Stomach (tissue), 4 donors: ENCODE measurements at regions not wholly inside any gene's neighbourhood (a gene's known extent, or its start where the extent isn't known, plus 50 kb on each side); places are given as distances from the start of the nearest gene placed in this dataset.

Experiments
- EP300 ChIP-seq: sonication (generic); formaldehyde crosslinking; IDR thresholded peaks from one replicate; pipeline ENCODE4 v1.6.1; 2017; ENCODE audit warnings: antibody characterized with exemption
- POLR2AphosphoS5 ChIP-seq, 3 donors: sonication (generic); formaldehyde crosslinking; IDR thresholded peaks; one replicate each; pipeline ENCODE4 v1.6.1; 2016; ENCODE audit warnings: antibody characterized with exemption in 3 of 3
- TF ChIP-seq, protein P1 (sequence below), 7 experiments: fragments of 450-650 bp in 4 of 7; fragments of 200-600 bp in 3 of 7; sonication (generic) in 3 of 7; IDR thresholded peaks; one replicate each; pipeline ENCODE4 v1.5.1; 2016 to 2019; ENCODE audit warnings: antibody characterized with exemption in 7 of 7, control low read depth in 2 of 7, mild to moderate bottlenecking in 1 of 7

- TF ChIP-seq, protein P1, sequence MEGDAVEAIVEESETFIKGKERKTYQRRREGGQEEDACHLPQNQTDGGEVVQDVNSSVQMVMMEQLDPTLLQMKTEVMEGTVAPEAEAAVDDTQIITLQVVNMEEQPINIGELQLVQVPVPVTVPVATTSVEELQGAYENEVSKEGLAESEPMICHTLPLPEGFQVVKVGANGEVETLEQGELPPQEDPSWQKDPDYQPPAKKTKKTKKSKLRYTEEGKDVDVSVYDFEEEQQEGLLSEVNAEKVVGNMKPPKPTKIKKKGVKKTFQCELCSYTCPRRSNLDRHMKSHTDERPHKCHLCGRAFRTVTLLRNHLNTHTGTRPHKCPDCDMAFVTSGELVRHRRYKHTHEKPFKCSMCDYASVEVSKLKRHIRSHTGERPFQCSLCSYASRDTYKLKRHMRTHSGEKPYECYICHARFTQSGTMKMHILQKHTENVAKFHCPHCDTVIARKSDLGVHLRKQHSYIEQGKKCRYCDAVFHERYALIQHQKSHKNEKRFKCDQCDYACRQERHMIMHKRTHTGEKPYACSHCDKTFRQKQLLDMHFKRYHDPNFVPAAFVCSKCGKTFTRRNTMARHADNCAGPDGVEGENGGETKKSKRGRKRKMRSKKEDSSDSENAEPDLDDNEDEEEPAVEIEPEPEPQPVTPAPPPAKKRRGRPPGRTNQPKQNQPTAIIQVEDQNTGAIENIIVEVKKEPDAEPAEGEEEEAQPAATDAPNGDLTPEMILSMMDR (IDR thresholded peaks at IDR 0.05): no peak
- TF ChIP-seq POLR2AphosphoS5 (IDR thresholded peaks at IDR 0.05) (no peak), EP300 (no peak)
These were observed 466.5 kb downstream of the FAM181B start for GRCh38 chr11:82267186-82267585.
